Thyroid gland (tissue), 4 donors: ENCODE measurements at regions not wholly inside any gene's neighbourhood (a gene's known extent, or its start where the extent isn't known, plus 50 kb on each side); places are given as distances from the start of the nearest gene placed in this dataset.

Experiments used
- DNase-seq, 2 donors: peaks; one replicate each; pipeline ENCODE4 v3.0.0-alpha.2; 2019
- H3K27ac ChIP-seq, 3 donors: fragments of 200-600 bp; sonication (generic); 1 replicate in 2 of 3; 2 replicates in 1 of 3; pipeline ENCODE4 v1.5.1; 2016 to 2019; ENCODE audit warnings: mild to moderate bottlenecking in 1 of 3, moderate library complexity in 1 of 3
- H3K27me3 ChIP-seq: fragments of 200-600 bp; sonication (generic); one replicate; pipeline ENCODE4 v1.5.1; 2019
- H3K36me3 ChIP-seq, 2 donors: fragments of 200-600 bp; sonication (generic); one replicate each; pipeline ENCODE4 v1.5.1; 2016 to 2019
- H3K4me1 ChIP-seq, 2 donors: fragments of 200-600 bp; sonication (generic); one replicate each; pipeline ENCODE4 v1.5.1; 2017 to 2019
- H3K4me3 ChIP-seq, 3 donors: fragments of 200-600 bp; sonication (generic); replicated peaks in 1 of 3; 1 replicate in 2 of 3; 2 replicates in 1 of 3; pipeline ENCODE4 v1.5.1; 2016; ENCODE audit warnings: mild to moderate bottlenecking in 1 of 3
- H3K9me3 ChIP-seq: fragments of 200-600 bp; sonication (generic); one replicate; pipeline ENCODE4 v1.5.1; 2017
- CTCF ChIP-seq, 6 experiments: fragments of 200-600 bp in 3 of 6; fragments of 450-650 bp in 3 of 6; sonication (generic) in 3 of 6; IDR thresholded peaks; one replicate each; pipeline ENCODE4 v1.5.1; 2016 to 2019; ENCODE audit warnings: antibody characterized with exemption in 6 of 6, mild to moderate bottlenecking in 2 of 6, inconsistent platforms in 1 of 6, moderate library complexity in 1 of 6
- POLR2A ChIP-seq, 2 donors: fragments of 450-650 bp; IDR thresholded peaks; one replicate each; pipeline ENCODE4 v1.6.1; 2017; ENCODE audit warnings: antibody characterized with exemption in 2 of 2, mild to moderate bottlenecking in 2 of 2, moderate library complexity in 1 of 2
- whole genome bisulfite sequencing, 2 donors: methylation state at CpG; one replicate each; pipeline ENCODE4 v1.1.5; 2017; 5-methylcytosine and 5-hydroxymethylcytosine counted together
- intact Hi-C: fragments of 100-400 bp; cut with DNase I; formaldehyde crosslinking; loops from one replicate; pipeline ENCODE4 v1.15.1; 2023

GRCh38 chr3:75967071-75967470, 181.7 kb upstream of the ZNF717 start:
- no peak overlapping the region for H3K4me3 ChIP-seq
- no peaks in the 10 kb centered on the region for H3K9me3 ChIP-seq
- H3K27me3 ChIP-seq, result no peaks in the 10 kb centered on the region
- DNase-seq, result no peak
- no peaks in the 10 kb centered on the region for H3K4me1 ChIP-seq
- intact Hi-C loops, result no loop called here
- TF ChIP-seq POLR2A (IDR thresholded peaks at IDR 0.05) (no peak), CTCF (IDR thresholded peaks at IDR 0.05) (no peak)
- no peaks in the 10 kb centered on the region for H3K36me3 ChIP-seq
- H3K27ac ChIP-seq, result no peak overlapping the region

GRCh38 chr3:75978686-75979085, 193.3 kb upstream of the ZNF717 start:
- WGBS, 2 donors, result 64 to 68% methylated on average over 4 of the region's 4 CpGs
- no peak overlapping the region for H3K27ac ChIP-seq
- TF ChIP-seq POLR2A (IDR thresholded peaks at IDR 0.05), result no peak
- TF ChIP-seq CTCF (IDR thresholded peaks at IDR 0.05), result no peak

GRCh38 chr3:75981401-75981800, 196.1 kb upstream of the ZNF717 start:
- Histone ChIP-seq H3K4me1 (no peaks in the 10 kb centered on the region), H3K27ac (no peak overlapping the region), H3K9me3 (no peaks in the 10 kb centered on the region), H3K27me3 (no peaks in the 10 kb centered on the region), H3K4me3 (no peak overlapping the region), H3K36me3 (no peaks in the 10 kb centered on the region)
- intact Hi-C loops, result no loop called here
- TF ChIP-seq POLR2A (IDR thresholded peaks at IDR 0.05) (no peak), CTCF (IDR thresholded peaks at IDR 0.05) (no peak)
- no peak for DNase-seq
- 79 to 83% methylated on average over 1 of the region's 1 CpG for WGBS, 2 donors

More at GRCh38 chr3:75978686-75979085, 193.3 kb upstream of the ZNF717 start:
- no peaks in the 10 kb centered on the region for H3K4me1 ChIP-seq
- H3K27me3 ChIP-seq, result no peaks in the 10 kb centered on the region
- intact Hi-C loops, result no loop called here
- no peaks in the 10 kb centered on the region for H3K9me3 ChIP-seq
- no peaks in the 10 kb centered on the region for H3K36me3 ChIP-seq
- H3K4me3 ChIP-seq, result no peak overlapping the region
- DNase-seq, result no peak

- TF ChIP-seq POLR2A (IDR thresholded peaks at IDR 0.05) (no peak), CTCF (IDR thresholded peaks at IDR 0.05) (no peak)
- 93 to 96% methylated on average over 3 of the region's 3 CpGs for WGBS, 2 donors
- Histone ChIP-seq H3K9me3 (no peaks in the 10 kb centered on the region), H3K4me3 (no peak overlapping the region), H3K27me3 (no peaks in the 10 kb centered on the region), H3K36me3 (no peaks in the 10 kb centered on the region), H3K4me1 (no peaks in the 10 kb centered on the region), H3K27ac (no peak overlapping the region)
- intact Hi-C loops, result no loop called here
- DNase-seq, result no peak
These were observed 196.8 kb upstream of the ZNF717 start for GRCh38 chr3:75982151-75982550.

- Histone ChIP-seq H3K27ac (no peak overlapping the region), H3K4me1 (no peaks in the 10 kb centered on the region), H3K27me3 (no peaks in the 10 kb centered on the region), H3K4me3 (no peak overlapping the region), H3K36me3 (no peaks in the 10 kb centered on the region), H3K9me3 (no peaks in the 10 kb centered on the region)
- WGBS, 2 donors, result 72% methylated on average over 2 of the region's 2 CpGs
- intact Hi-C loops, result no loop called here
- no peak for TF ChIP-seq CTCF (IDR thresholded peaks at IDR 0.05)
- no peak for TF ChIP-seq POLR2A (IDR thresholded peaks at IDR 0.05)
- no peak for DNase-seq
These were observed 197.8 kb upstream of the ZNF717 start for GRCh38 chr3:75983111-75983510.
